Activated T-cell treated with anti-CD3 and anti-CD28 coated beads, Interleukin-2, amount 50 U/mL, for 72 hours (primary cell): ENCODE measurements at regions not wholly inside any gene's neighbourhood (a gene's known extent, or its start where the extent isn't known, plus 50 kb on each side); places are given as distances from the start of the nearest gene placed in this dataset.
A peak's percentile ranks its signal among the peaks of the same experiment; 100 is the strongest.

ENCODE experiments used
- ATAC-seq, 2 donors: fragments of 150-1000 bp; cut with Tn5 transposase; replicated peaks in 1 of 2; 2 replicates each; pipeline ENCODE4 v1.10.0; 2021; ENCODE audit warnings: moderate library complexity in 2 of 2, mild to moderate bottlenecking in 1 of 2
- DNase-seq, 2 donors: peaks; one replicate each; pipeline ENCODE4 v3.0.0; 2021 to 2022; ENCODE audit warnings: mixed read lengths in 1 of 2
- H3K27ac Mint-ChIP-seq: one replicate; pipeline ENCODE4 v1.8.0; 2022; ENCODE audit warnings: mild to moderate bottlenecking, moderate library complexity, mixed read lengths
- H3K27me3 Mint-ChIP-seq: one replicate; pipeline ENCODE4 v1.8.0; 2022; ENCODE audit warnings: low read depth, mixed read lengths
- H3K36me3 Mint-ChIP-seq, 2 donors: one replicate each; pipeline ENCODE4 v1.8.0; 2022; ENCODE audit warnings: mixed read lengths in 2 of 2, mild to moderate bottlenecking in 1 of 2; ENCODE audit not compliant: insufficient read depth in 2 of 2
- H3K4me1 Mint-ChIP-seq: one replicate; pipeline ENCODE4 v1.8.0; 2022; ENCODE audit warnings: low read depth, mixed read lengths
- H3K4me3 Mint-ChIP-seq, 2 donors: one replicate each; pipeline ENCODE4 v1.8.0; 2022; ENCODE audit warnings: mild to moderate bottlenecking in 2 of 2, mixed read lengths in 2 of 2, moderate library complexity in 2 of 2
- H3K9me3 Mint-ChIP-seq, 2 donors: one replicate each; pipeline ENCODE4 v1.8.0; 2022; ENCODE audit warnings: mixed read lengths in 2 of 2

- peaks cover 87% of the 10 kb centered on the region for H3K4me1 Mint-ChIP-seq
- H3K36me3 Mint-ChIP-seq = no peaks in the 10 kb centered on the region
- no peaks in the 10 kb centered on the region for H3K9me3 Mint-ChIP-seq
- no peaks in the 10 kb centered on the region for H3K27me3 Mint-ChIP-seq
- no peak for DNase-seq
- peak in 1 of 2 donors; percentile 22 for ATAC-seq
- H3K27ac Mint-ChIP-seq = peak overlapping the region; percentile 7
- H3K4me3 Mint-ChIP-seq = peak overlapping the region in 1 of 2 donors; percentile 55
Observed at GRCh38 chr13:30151388-30151787, 156.0 kb downstream of the KATNAL1 start.

- Mint-ChIP-seq H3K36me3 (peaks cover 2 to 5% of the 10 kb centered on the region in 2 donors), H3K27me3 (no peaks in the 10 kb centered on the region), H3K9me3 (peaks cover 2% of the 10 kb centered on the region in 2 donors), H3K27ac (no peak overlapping the region), H3K4me3 (peak overlapping the region in 1 of 2 donors; percentile 45), H3K4me1 (peaks cover 90% of the 10 kb centered on the region)
- no peak for ATAC-seq
- DNase-seq = no peak
Observed at GRCh38 chr13:30149248-30149647, 158.1 kb downstream of the KATNAL1 start.

- Mint-ChIP-seq H3K27ac (peak overlapping the region; percentile 75), H3K4me1 (peaks cover 91% of the 10 kb centered on the region), H3K9me3 (peaks cover 2% of the 10 kb centered on the region in 2 donors), H3K4me3 (peak overlapping the region; percentile 34 to 45), H3K36me3 (peaks cover 3 to 5% of the 10 kb centered on the region in 2 donors), H3K27me3 (no peaks in the 10 kb centered on the region)
- DNase-seq (no peak), ATAC-seq (no peak)
Observed at GRCh38 chr13:30148786-30149185, 158.6 kb downstream of the KATNAL1 start.

- Mint-ChIP-seq H3K4me1 (peaks cover 96% of the 10 kb centered on the region), H3K9me3 (peaks cover 2% of the 10 kb centered on the region in 2 donors), H3K27me3 (no peaks in the 10 kb centered on the region), H3K4me3 (peak overlapping the region; percentile 34 to 45), H3K27ac (peak overlapping the region; percentile 75), H3K36me3 (peaks cover 3 to 5% of the 10 kb centered on the region in 2 donors)
- DNase-seq (peak; percentile 34 to 40), ATAC-seq (peak; percentile 21 to 41)
Observed at GRCh38 chr13:30148171-30148754, 159.1 kb downstream of the KATNAL1 start.

GRCh38 chr13:30147421-30147820, 159.9 kb downstream of the KATNAL1 start:
- no peak for DNase-seq
- Mint-ChIP-seq H3K27ac (peak overlapping the region; percentile 75), H3K4me3 (peak overlapping the region; percentile 34 to 74)

DNA sequence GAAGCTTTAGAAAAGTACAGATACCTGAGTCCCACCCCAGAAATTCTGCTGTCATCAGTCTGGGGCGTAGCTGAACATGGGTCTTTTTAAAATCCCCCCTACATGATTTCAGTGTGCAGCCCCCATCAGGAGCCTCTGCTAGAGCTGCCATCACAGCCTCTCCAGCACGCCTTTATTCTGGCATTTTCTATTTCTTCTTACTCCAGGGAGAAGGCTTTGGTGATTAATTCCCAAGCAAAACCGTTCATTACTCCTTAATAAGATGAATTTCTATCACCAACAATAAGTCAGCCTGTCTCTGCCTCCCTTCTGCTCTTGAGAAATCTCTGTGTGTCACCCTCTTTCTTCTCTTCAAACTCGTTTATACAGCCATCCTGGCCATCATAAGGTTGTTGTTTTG, 160.3 kb downstream of the KATNAL1 start:
- DNase-seq (no peak), ATAC-seq (no peak)
- Mint-ChIP-seq H3K27me3 (no peaks in the 10 kb centered on the region), H3K9me3 (peaks cover 2% of the 10 kb centered on the region in 2 donors), H3K27ac (peak overlapping the region; percentile 75), H3K36me3 (peaks cover 3 to 5% of the 10 kb centered on the region in 2 donors), H3K4me1 (peaks cover 99% of the 10 kb centered on the region), H3K4me3 (peak overlapping the region; percentile 34 to 74)

More at GRCh38 chr13:30147421-30147820, 159.9 kb downstream of the KATNAL1 start:
- no peaks in the 10 kb centered on the region for H3K27me3 Mint-ChIP-seq
- peaks cover 2% of the 10 kb centered on the region in 2 donors for H3K9me3 Mint-ChIP-seq
- no peak for ATAC-seq
- H3K36me3 Mint-ChIP-seq = peaks cover 3 to 5% of the 10 kb centered on the region in 2 donors
- peaks cover 99% of the 10 kb centered on the region for H3K4me1 Mint-ChIP-seq

GRCh38 chr13:30145709-30146367, 161.5 kb downstream of the KATNAL1 start:
- Mint-ChIP-seq H3K4me1 (peaks cover 98% of the 10 kb centered on the region), H3K4me3 (peak overlapping the region; percentile 34 to 74), H3K36me3 (peaks cover 3 to 5% of the 10 kb centered on the region in 2 donors), H3K27ac (peak overlapping the region; percentile 75), H3K9me3 (peaks cover 2% of the 10 kb centered on the region in 2 donors), H3K27me3 (no peaks in the 10 kb centered on the region)
- peak; percentile 67 to 74 for DNase-seq
- peak; percentile 79 to 82 for ATAC-seq

DNA sequence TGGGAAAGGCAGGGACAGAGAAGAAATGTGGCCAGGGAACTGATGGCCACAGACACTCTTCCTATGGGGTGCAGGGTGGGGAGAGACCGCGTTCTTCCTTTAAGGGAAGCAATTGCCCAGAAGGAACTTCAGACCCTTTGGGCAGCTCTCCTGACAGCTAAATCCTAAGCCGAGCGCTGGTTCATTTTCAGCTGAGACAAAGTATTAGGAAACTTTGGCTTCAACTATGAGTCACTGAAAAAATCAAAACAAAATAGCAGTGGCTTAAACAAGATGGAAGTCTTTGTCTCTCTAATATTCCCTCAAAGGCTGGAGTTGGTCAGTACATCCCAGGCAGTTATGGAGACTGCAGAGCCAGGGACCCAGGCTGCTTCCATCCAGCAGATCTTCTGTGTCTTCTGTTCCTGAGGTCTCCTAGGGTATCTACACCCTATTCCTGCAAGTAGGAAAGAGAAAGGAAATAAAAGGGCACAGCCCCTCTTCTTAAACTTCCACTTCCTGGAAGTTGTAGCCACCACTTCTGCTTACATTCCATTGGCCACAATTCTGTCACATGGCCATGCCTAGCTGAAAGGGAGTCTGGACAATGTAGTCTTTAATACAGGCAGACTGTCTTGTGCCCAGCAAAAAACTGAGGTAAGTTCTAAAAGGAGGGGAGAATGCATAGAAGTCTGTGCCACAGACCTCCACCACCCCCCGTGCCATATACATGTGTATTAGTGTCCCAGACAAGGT, 163.5 kb downstream of the KATNAL1 start:
- ATAC-seq (no peak), DNase-seq (no peak)
- peaks cover 79% of the 10 kb centered on the region for H3K4me1 Mint-ChIP-seq
- H3K36me3 Mint-ChIP-seq = peaks cover 3 to 5% of the 10 kb centered on the region in 2 donors
- peak overlapping the region; percentile 76 for H3K27ac Mint-ChIP-seq
- H3K9me3 Mint-ChIP-seq = peaks cover 2% of the 10 kb centered on the region in 2 donors
- no peaks in the 10 kb centered on the region for H3K27me3 Mint-ChIP-seq
- peak overlapping the region; percentile 8 to 38 for H3K4me3 Mint-ChIP-seq

DNA sequence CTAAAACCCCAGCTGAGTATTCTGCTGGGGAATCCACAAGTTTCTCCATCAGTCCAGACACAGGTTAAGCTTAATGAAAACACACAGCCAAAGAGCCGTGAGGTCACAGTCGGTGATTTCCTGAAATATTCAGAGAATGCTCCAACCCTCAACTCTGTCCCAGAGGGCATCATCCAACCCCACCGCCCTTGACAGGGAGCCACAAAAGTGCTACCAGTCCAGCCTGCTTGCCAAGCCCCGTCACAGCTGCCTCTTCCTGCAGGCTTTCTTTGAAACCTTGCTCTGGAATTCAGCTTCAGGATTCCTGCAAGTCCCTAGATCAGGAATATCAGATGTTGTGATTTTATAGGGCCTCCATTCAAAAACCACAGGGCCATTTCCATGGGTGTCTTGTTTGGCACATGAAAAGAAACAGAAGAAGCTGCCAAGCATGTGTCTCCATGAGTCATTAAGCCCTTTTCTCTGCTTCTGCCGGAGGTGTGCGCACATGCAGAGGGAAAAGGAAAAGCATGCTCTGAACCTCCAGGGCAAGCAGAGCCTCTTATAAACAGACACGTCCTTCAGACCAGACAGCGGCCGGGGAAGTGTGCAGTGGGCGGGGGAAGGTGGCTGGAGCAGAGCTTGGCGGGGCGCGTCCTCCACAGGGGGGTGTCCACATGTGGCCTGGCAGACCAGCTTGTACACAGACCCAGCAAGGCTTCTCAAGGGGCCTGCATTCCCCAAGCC, 164.7 kb downstream of the KATNAL1 start:
- H3K9me3 Mint-ChIP-seq = peaks cover 2% of the 10 kb centered on the region in 2 donors
- no peaks in the 10 kb centered on the region for H3K27me3 Mint-ChIP-seq
- ATAC-seq (peak; percentile 28 to 38), DNase-seq (peak; percentile 27 to 43)
- H3K4me3 Mint-ChIP-seq = peak overlapping the region; percentile 29 to 72
- H3K4me1 Mint-ChIP-seq = peaks cover 67% of the 10 kb centered on the region
- H3K36me3 Mint-ChIP-seq = peaks cover 3 to 5% of the 10 kb centered on the region in 2 donors
- H3K27ac Mint-ChIP-seq = peak overlapping the region; percentile 82

DNA sequence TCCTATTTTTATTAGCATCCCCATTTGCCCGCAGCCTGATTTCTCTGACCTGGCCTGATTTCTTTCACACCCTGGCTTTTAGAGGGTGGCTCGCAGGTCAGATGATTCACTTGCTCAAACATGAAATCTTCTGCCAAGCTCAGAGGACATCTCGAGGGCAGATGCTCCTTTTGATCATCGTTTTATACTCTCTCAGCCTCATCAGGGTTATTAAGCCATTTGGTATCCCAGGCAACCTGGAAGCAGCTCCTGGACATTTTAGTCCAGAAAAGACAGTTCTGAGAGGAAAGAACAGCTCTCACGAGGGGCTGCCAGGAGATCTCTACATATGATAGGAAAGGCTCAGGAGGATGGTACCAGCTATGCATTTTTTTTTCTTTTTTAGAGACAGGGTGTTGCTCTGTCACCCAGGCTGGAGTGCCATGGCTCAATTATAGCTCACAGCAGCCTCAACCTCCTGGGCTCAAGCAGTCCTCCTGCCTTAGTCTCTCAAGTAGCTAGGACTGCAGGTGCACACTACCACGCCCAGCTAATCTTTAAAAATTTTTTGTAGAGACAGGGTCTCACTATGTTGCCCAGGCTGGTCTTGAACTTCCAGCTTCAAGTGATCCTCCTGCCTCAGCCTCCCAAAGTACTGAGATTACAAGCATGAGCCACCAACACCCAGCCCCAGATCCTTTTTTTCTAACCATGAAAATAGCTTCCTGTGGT, 165.4 kb downstream of the KATNAL1 start:
- H3K9me3 Mint-ChIP-seq = peaks cover 2% of the 10 kb centered on the region in 2 donors
- H3K36me3 Mint-ChIP-seq = peaks cover 3 to 5% of the 10 kb centered on the region in 2 donors
- no peaks in the 10 kb centered on the region for H3K27me3 Mint-ChIP-seq
- peak overlapping the region; percentile 62 for H3K27ac Mint-ChIP-seq
- no peak for ATAC-seq
- peak overlapping the region in 1 of 2 donors; percentile 29 for H3K4me3 Mint-ChIP-seq
- DNase-seq = no peak
- H3K4me1 Mint-ChIP-seq = peaks cover 60% of the 10 kb centered on the region

GRCh38 chr13:30140973-30141372, 166.4 kb downstream of the KATNAL1 start:
- ATAC-seq (no peak), DNase-seq (no peak)
- H3K9me3 Mint-ChIP-seq = peaks cover 2% of the 10 kb centered on the region in 2 donors
- peaks cover 50% of the 10 kb centered on the region for H3K4me1 Mint-ChIP-seq
- peaks cover 3 to 5% of the 10 kb centered on the region in 2 donors for H3K36me3 Mint-ChIP-seq
- H3K27ac Mint-ChIP-seq = no peak overlapping the region
- H3K4me3 Mint-ChIP-seq = no peak overlapping the region
- H3K27me3 Mint-ChIP-seq = no peaks in the 10 kb centered on the region

DNA sequence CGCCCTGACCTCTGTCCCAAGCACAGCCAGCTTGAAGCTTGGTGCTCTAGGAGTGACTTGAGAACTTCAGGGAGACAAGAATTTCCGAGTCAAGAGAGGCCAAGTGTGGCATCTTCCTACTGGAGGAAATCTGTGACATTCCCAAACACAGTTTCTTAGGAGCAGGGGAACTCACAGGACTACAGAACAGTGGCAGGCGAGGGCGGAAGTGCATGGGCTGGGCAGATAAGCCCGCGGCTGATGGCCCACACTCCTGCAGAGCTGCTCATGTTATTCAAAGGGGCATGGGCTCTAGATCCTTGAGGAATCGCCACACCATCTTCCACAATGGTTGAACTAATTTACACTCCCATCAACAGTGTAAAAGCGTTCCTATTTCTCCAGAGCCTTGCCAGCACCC, 168.8 kb downstream of the KATNAL1 start:
- ATAC-seq (no peak), DNase-seq (no peak)
- Mint-ChIP-seq H3K9me3 (no peaks in the 10 kb centered on the region), H3K27ac (no peak overlapping the region), H3K27me3 (no peaks in the 10 kb centered on the region), H3K36me3 (no peaks in the 10 kb centered on the region), H3K4me1 (peaks cover 32% of the 10 kb centered on the region), H3K4me3 (no peak overlapping the region)
